Smooth muscle cell (in vitro differentiated cells): ENCODE measurements at regions not wholly inside any gene's neighbourhood (a gene's known extent, or its start where the extent isn't known, plus 50 kb on each side); places are given as distances from the start of the nearest gene placed in this dataset.

Source experiments
- DNase-seq: peaks from one replicate; lab custom pipeline; 2025; ENCODE audit not compliant: unreplicated experiment; lab: John Stamatoyannopoulos, UW
- H2AFZ ChIP-seq: fragments of 200-600 bp; sonication (generic); 2 replicates; pipeline ENCODE4 v1.6.0; 2016; ENCODE audit warnings: antibody characterized with exemption, low read depth, mild to moderate bottlenecking
- H3F3A ChIP-seq: fragments of 200-600 bp; sonication (generic); 2 replicates; pipeline ENCODE4 v1.6.0; 2017; ENCODE audit warnings: antibody characterized with exemption, low read depth
- H3K27ac ChIP-seq: fragments of 200-600 bp; sonication (generic); 2 replicates; pipeline ENCODE4 v1.5.1; 2016; ENCODE audit warnings: low read depth, mild to moderate bottlenecking
- H3K27me3 ChIP-seq: fragments of 200-600 bp; sonication (generic); 2 replicates; pipeline ENCODE4 v1.6.1; 2016; ENCODE audit warnings: low read depth, mild to moderate bottlenecking
- H3K36me3 ChIP-seq: fragments of 200-600 bp; sonication (generic); 2 replicates; pipeline ENCODE4 v1.5.1; 2016; ENCODE audit warnings: low read depth
- H3K4me1 ChIP-seq: fragments of 200-600 bp; sonication (generic); 2 replicates; pipeline ENCODE4 v1.5.1; 2016; ENCODE audit warnings: low read depth
- H3K4me2 ChIP-seq: fragments of 200-600 bp; sonication (generic); 2 replicates; pipeline ENCODE4 v1.6.0; 2016; ENCODE audit warnings: mild to moderate bottlenecking
- H3K4me3 ChIP-seq: fragments of 200-600 bp; sonication (generic); 2 replicates; pipeline ENCODE4 v1.5.1; 2016; ENCODE audit warnings: mild to moderate bottlenecking
- H3K79me2 ChIP-seq: fragments of 200-600 bp; sonication (generic); 2 replicates; pipeline ENCODE4 v1.6.0; 2016; ENCODE audit warnings: low read depth, mild to moderate bottlenecking
- H3K9ac ChIP-seq: fragments of 200-600 bp; sonication (generic); 2 replicates; pipeline ENCODE4 v1.6.0; 2016; ENCODE audit warnings: low read depth
- H3K9me3 ChIP-seq: fragments of 200-600 bp; sonication (generic); replicated peaks from 2 replicates; pipeline ENCODE4 v1.5.1; 2016; ENCODE audit warnings: low read depth
- H4K20me1 ChIP-seq: fragments of 200-600 bp; sonication (generic); 2 replicates; pipeline ENCODE4 v1.6.0; 2016; ENCODE audit warnings: low read depth
- WGBS: methylation state at CpG from one replicate; pipeline ENCODE4 v1.1.7; 2016; ENCODE audit warnings: low lambda C conversion rate; 5-methylcytosine and 5-hydroxymethylcytosine counted together
- TF ChIP-seq, protein P1 (sequence below): fragments of 200-600 bp; sonication (generic); IDR thresholded peaks from 2 replicates; pipeline ENCODE4 v1.5.1; 2017; ENCODE audit warnings: borderline replicate concordance, mild to moderate bottlenecking, antibody characterized with exemption; ENCODE audit not compliant: insufficient read depth, poor library complexity, severe bottlenecking

DNA sequence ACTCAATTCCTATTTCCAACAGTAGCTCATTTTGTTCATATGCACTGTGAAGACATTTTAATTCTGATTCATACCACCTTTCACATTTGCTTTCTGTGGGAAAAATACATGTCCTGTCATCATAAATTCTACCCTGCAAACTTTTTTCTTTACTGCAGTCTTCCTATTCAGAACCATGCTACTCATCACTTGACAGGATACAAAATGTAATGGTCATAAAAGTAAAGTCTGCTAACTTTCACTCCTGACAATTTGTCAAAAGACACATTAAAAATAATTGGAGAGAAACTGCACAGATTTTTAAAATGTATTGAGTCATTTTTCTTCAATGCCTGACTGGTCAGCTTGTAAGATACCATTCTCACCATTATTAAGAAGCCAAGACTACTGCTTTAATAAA, 1817.1 kb downstream of the BRINP3 start:
- Histone ChIP-seq H3K9me3 (no peaks in the 10 kb centered on the region), H3K4me3 (no peak overlapping the region), H4K20me1 (no peaks in the 10 kb centered on the region), H3K4me2 (no peak overlapping the region), H3K36me3 (no peaks in the 10 kb centered on the region), H3K4me1 (no peaks in the 10 kb centered on the region), H2AFZ (no peak overlapping the region), H3K79me2 (no peaks in the 10 kb centered on the region), H3K27ac (no peak overlapping the region), H3K9ac (no peak overlapping the region), H3F3A (no peaks in the 10 kb centered on the region), H3K27me3 (no peaks in the 10 kb centered on the region)
- TF ChIP-seq, protein P1, sequence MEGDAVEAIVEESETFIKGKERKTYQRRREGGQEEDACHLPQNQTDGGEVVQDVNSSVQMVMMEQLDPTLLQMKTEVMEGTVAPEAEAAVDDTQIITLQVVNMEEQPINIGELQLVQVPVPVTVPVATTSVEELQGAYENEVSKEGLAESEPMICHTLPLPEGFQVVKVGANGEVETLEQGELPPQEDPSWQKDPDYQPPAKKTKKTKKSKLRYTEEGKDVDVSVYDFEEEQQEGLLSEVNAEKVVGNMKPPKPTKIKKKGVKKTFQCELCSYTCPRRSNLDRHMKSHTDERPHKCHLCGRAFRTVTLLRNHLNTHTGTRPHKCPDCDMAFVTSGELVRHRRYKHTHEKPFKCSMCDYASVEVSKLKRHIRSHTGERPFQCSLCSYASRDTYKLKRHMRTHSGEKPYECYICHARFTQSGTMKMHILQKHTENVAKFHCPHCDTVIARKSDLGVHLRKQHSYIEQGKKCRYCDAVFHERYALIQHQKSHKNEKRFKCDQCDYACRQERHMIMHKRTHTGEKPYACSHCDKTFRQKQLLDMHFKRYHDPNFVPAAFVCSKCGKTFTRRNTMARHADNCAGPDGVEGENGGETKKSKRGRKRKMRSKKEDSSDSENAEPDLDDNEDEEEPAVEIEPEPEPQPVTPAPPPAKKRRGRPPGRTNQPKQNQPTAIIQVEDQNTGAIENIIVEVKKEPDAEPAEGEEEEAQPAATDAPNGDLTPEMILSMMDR, result no peak
- no peak for DNase-seq

DNA sequence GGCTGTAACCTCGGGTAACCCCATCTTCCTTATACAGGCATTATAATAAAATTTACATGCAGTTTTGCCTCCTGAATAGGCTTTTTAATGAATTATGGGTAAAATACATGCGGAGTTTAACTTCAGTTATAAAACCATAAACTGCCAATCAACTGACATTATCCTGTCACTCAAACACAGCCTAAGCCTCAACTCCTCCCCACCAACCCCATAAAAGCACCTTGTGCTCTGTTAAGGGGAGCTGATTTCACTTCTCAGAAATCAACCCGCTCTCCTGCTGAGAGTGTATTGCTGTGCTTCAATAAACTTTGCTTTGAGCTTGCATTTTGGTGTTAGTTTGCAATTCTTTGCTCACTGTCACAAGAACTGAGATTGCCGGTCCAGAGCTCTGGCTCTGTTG, 1812.2 kb downstream of the BRINP3 start:
- Histone ChIP-seq H3K79me2 (no peaks in the 10 kb centered on the region), H3K4me2 (no peak overlapping the region), H3K9me3 (no peaks in the 10 kb centered on the region), H3F3A (no peaks in the 10 kb centered on the region), H3K36me3 (no peaks in the 10 kb centered on the region), H3K9ac (no peak overlapping the region), H2AFZ (no peak overlapping the region), H3K4me3 (no peak overlapping the region), H3K27me3 (no peaks in the 10 kb centered on the region), H4K20me1 (no peaks in the 10 kb centered on the region), H3K27ac (no peak overlapping the region), H3K4me1 (no peaks in the 10 kb centered on the region)
- no peak for DNase-seq
- TF ChIP-seq, protein P1, result no peak
- 91% methylated on average over 4 of the region's 4 CpGs for WGBS

DNA sequence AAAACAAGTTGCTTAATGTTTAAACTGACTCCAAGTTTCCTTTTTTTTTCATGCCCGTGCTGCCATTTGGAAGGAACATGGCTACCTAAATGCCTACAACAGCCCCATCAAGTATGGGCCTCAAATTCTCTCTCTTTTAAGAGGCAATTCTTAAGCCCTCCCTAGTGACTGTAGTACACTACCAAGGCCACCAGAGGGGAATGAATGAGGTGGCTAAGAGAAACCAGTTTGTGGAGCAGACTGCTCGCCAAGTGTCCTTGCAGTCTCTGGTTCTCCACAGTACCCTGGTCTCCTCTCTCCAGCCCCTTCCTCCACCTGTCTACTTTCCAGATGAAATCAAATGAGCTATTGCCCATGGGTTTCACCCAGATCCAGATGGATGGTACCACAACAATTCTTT, 1809.6 kb downstream of the BRINP3 start:
- no peaks in the 10 kb centered on the region for H3K36me3 ChIP-seq
- no peak overlapping the region for H3K9ac ChIP-seq
- H3K4me1 ChIP-seq, result no peaks in the 10 kb centered on the region
- H3K79me2 ChIP-seq, result no peaks in the 10 kb centered on the region
- no peaks in the 10 kb centered on the region for H3K27me3 ChIP-seq
- TF ChIP-seq, protein P1, result no peak
- 91% methylated on average over 2 of the region's 2 CpGs for WGBS
- H3K4me2 ChIP-seq, result no peak overlapping the region
- H4K20me1 ChIP-seq, result no peaks in the 10 kb centered on the region
- no peak overlapping the region for H3K27ac ChIP-seq
- no peaks in the 10 kb centered on the region for H3F3A ChIP-seq
- no peaks in the 10 kb centered on the region for H3K9me3 ChIP-seq
- DNase-seq, result no peak
- no peak overlapping the region for H2AFZ ChIP-seq
- no peak overlapping the region for H3K4me3 ChIP-seq

DNA sequence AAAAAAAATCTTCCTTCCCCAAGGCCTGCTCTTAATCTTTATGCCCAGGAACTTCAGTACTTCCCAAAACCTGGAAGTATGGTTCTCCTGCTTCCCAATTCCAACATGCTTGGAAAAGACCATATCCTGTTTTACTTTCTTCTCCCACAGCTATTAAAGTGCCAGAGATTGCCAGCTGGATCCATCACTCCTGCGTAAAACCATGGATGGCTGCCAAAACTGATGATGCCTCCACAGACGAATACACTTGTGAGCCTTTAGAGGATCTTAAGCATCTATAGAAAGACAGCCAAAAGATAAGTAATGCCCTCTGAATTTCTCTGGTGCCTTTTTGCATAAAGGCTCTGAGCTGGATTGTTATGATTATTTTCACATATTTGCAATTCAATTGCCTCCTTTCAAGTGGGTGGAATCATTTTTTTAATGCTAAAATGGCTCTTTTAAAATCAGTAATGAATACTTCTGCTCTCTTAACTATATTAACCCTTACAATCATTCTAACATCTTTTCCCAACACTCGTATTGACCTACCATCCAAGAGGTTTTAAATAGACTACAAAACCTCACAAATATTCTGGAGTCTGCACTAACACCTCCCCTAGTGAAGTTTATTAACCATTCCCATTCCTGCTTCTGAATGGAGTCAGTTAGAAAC, 1807.8 kb downstream of the BRINP3 start:
- WGBS, result 83% methylated on average over 3 of the region's 3 CpGs
- no peak for DNase-seq
- no peaks in the 10 kb centered on the region for H3K36me3 ChIP-seq
- H3F3A ChIP-seq, result no peaks in the 10 kb centered on the region
- H3K9me3 ChIP-seq, result no peaks in the 10 kb centered on the region
- no peak overlapping the region for H3K27ac ChIP-seq
- no peaks in the 10 kb centered on the region for H3K4me1 ChIP-seq
- no peak overlapping the region for H3K4me2 ChIP-seq
- H3K9ac ChIP-seq, result no peak overlapping the region
- H4K20me1 ChIP-seq, result no peaks in the 10 kb centered on the region
- H3K4me3 ChIP-seq, result no peak overlapping the region
- TF ChIP-seq, protein P1, result no peak
- no peaks in the 10 kb centered on the region for H3K79me2 ChIP-seq
- H3K27me3 ChIP-seq, result no peaks in the 10 kb centered on the region
- no peak overlapping the region for H2AFZ ChIP-seq
